ENCODE measurements at regions not wholly inside any gene's neighbourhood (a gene's known extent, or its start where the extent isn't known, plus 50 kb on each side); places are given as distances from the start of the nearest gene placed in this dataset.

DNA sequence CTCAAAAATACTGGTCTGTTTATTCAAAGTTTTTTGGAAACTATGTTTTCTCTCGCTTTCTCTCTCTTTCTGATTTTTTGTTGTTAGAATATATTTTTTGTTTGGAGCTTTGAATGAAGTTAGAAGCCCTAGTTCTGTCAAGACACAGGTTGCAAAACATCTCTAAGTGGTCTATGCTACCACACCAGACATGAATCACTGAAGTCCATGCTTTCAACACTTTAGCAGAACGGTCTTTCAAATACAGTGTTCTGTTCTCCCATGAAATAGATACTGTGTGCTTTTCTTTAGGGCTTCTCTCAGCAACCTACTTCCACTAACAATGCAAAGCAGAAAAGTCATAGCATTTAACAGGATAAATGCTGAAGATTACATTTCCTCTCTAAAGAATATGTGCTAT is 392.5 kb downstream of the TMEM167A start:
- no peaks in the 10 kb centered on the region for H3K36me3 ChIP-seq (ENCODE audit: control insufficient read depth in 4 of 4, insufficient read depth in 4 of 4, low read length in 4 of 4)
- no peak overlapping the region for H3K27ac ChIP-seq (ENCODE audit: low read depth in 1 of 2, low read length in 1 of 2)
- WGBS, 2 donors = 86 to 88% methylated on average over 2 of the region's 2 CpGs
- ATAC-seq (ENCODE audit: insufficient read depth, low FRiP score) = no peak
- peaks cover 0 to 4% (median 0%) of the 10 kb centered on the region in 5 donors for H3K4me1 ChIP-seq (ENCODE audit: control insufficient read depth in 5 of 5, insufficient read depth in 5 of 5, low read length in 5 of 5)
- H3K4me3 ChIP-seq = no peak overlapping the region
- H3K27me3 ChIP-seq (ENCODE audit: control insufficient read depth in 3 of 3, insufficient read depth in 3 of 3, low read length in 2 of 3) = no peaks in the 10 kb centered on the region
- H3K9ac ChIP-seq (ENCODE audit: insufficient read depth in 1 of 2, low read length in 2 of 2) = no peak overlapping the region
- H3K9me3 ChIP-seq (ENCODE audit: control insufficient read depth in 4 of 4, insufficient read depth in 3 of 4, low read length in 3 of 4) = peaks cover 0 to 2% (median 0%) of the 10 kb centered on the region in 4 donors
- DNase-seq = no peak
- TF ChIP-seq, protein P1, sequence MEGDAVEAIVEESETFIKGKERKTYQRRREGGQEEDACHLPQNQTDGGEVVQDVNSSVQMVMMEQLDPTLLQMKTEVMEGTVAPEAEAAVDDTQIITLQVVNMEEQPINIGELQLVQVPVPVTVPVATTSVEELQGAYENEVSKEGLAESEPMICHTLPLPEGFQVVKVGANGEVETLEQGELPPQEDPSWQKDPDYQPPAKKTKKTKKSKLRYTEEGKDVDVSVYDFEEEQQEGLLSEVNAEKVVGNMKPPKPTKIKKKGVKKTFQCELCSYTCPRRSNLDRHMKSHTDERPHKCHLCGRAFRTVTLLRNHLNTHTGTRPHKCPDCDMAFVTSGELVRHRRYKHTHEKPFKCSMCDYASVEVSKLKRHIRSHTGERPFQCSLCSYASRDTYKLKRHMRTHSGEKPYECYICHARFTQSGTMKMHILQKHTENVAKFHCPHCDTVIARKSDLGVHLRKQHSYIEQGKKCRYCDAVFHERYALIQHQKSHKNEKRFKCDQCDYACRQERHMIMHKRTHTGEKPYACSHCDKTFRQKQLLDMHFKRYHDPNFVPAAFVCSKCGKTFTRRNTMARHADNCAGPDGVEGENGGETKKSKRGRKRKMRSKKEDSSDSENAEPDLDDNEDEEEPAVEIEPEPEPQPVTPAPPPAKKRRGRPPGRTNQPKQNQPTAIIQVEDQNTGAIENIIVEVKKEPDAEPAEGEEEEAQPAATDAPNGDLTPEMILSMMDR (IDR thresholded peaks at IDR 0.05; ENCODE audit: control extremely low read depth, extremely low read depth) = no peak

DNA sequence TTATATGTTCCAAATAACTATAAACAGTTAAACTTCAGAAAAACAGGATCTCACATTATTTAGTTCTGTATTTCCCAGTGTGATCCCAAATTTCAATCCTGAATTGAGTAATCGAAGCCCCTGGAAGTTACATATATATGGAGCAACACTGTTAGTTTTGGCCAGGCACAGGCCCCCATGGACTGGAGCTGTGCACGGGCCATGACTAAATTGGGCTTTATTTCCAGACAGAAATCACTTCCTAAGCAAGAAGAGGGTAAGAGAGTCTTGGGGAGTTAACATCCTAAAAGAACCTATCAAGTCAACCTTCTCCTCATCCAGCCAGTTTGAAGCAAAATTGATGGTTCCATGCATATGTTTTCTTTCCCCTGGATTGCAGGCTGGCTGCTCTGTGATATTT is 393.0 kb downstream of the TMEM167A start:
- ATAC-seq (ENCODE audit: insufficient read depth, low FRiP score) = no peak
- WGBS, 2 donors = 86 to 95% methylated on average over 2 of the region's 2 CpGs
- DNase-seq = no peak

DNA sequence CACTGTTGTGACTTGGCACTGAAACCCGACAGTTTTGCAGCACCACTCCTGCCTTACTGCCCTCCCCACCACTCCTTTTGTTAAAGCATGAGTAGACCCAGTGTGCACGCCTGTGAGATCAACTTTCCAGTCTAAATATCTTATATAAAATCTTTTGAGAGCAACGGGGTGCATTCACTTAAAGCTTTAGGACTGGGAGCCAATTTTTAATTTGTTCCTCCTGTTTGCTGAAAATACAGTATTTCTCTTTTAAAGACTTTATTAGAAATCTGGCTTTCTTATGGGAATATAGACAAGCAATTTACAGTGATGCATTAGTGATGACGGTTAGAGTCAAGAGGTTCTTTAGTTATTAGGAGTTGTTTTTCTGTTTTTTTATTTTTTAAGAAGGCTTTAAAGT is 397.5 kb downstream of the TMEM167A start:
- Histone ChIP-seq H3K27ac (ENCODE audit: low read depth in 1 of 2, low read length in 1 of 2) (no peak overlapping the region), H3K4me3 (no peak overlapping the region), H3K9ac (ENCODE audit: insufficient read depth in 1 of 2, low read length in 2 of 2) (no peak overlapping the region), H3K36me3 (ENCODE audit: control insufficient read depth in 4 of 4, insufficient read depth in 4 of 4, low read length in 4 of 4) (no peaks in the 10 kb centered on the region), H3K27me3 (ENCODE audit: control insufficient read depth in 3 of 3, insufficient read depth in 3 of 3, low read length in 2 of 3) (no peaks in the 10 kb centered on the region), H3K9me3 (ENCODE audit: control insufficient read depth in 4 of 4, insufficient read depth in 3 of 4, low read length in 3 of 4) (peaks cover 0 to 2% (median 0%) of the 10 kb centered on the region in 4 donors), H3K4me1 (ENCODE audit: control insufficient read depth in 5 of 5, insufficient read depth in 5 of 5, low read length in 5 of 5) (no peaks in the 10 kb centered on the region)
- DNase-seq = no peak
- ATAC-seq (ENCODE audit: insufficient read depth, low FRiP score) = no peak
- TF ChIP-seq, protein P1 (IDR thresholded peaks at IDR 0.05; ENCODE audit: control extremely low read depth, extremely low read depth) = no peak
- WGBS, 2 donors = 83% methylated on average over 4 of the region's 4 CpGs

More for the DNA sequence above, 393.0 kb downstream of the TMEM167A start:
- H3K27ac ChIP-seq (ENCODE audit: low read depth in 1 of 2, low read length in 1 of 2) = no peak overlapping the region
- no peak overlapping the region for H3K4me3 ChIP-seq
- peaks cover 0 to 2% (median 0%) of the 10 kb centered on the region in 4 donors for H3K9me3 ChIP-seq (ENCODE audit: control insufficient read depth in 4 of 4, insufficient read depth in 3 of 4, low read length in 3 of 4)
- H3K36me3 ChIP-seq (ENCODE audit: control insufficient read depth in 4 of 4, insufficient read depth in 4 of 4, low read length in 4 of 4) = no peaks in the 10 kb centered on the region
- H3K4me1 ChIP-seq (ENCODE audit: control insufficient read depth in 5 of 5, insufficient read depth in 5 of 5, low read length in 5 of 5) = peaks cover 0 to 4% (median 0%) of the 10 kb centered on the region in 5 donors
- no peaks in the 10 kb centered on the region for H3K27me3 ChIP-seq (ENCODE audit: control insufficient read depth in 3 of 3, insufficient read depth in 3 of 3, low read length in 2 of 3)
- H3K9ac ChIP-seq (ENCODE audit: insufficient read depth in 1 of 2, low read length in 2 of 2) = no peak overlapping the region
- TF ChIP-seq, protein P1 (IDR thresholded peaks at IDR 0.05; ENCODE audit: control extremely low read depth, extremely low read depth) = no peak

DNA sequence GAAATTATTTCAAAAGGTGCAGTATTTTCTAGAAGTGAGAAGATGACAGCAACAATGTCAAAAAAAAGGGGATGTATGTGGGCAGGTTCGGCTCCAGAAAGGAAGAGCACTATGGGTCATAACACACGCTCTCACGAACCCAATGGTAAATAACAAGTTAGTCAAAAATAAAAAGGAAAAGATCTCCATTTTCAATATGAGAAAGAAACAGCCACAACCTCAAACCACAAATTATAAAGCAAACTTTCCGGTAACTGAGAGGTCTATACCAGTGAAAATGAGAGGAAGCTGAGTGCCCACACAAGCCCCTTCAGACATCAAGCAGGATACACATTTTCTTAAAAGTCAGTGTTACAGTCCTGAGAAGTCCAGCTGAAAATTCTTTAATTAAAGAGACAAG is 398.5 kb upstream of the RPS23 start:
- DNase-seq = no peak
- 39 to 69% methylated on average over 4 of the region's 4 CpGs for WGBS, 2 donors
- Histone ChIP-seq H3K27me3 (ENCODE audit: control insufficient read depth in 3 of 3, insufficient read depth in 3 of 3, low read length in 2 of 3) (no peaks in the 10 kb centered on the region), H3K4me3 (no peak overlapping the region), H3K9ac (ENCODE audit: insufficient read depth in 1 of 2, low read length in 2 of 2) (no peak overlapping the region), H3K9me3 (ENCODE audit: control insufficient read depth in 4 of 4, insufficient read depth in 3 of 4, low read length in 3 of 4) (no peaks in the 10 kb centered on the region), H3K36me3 (ENCODE audit: control insufficient read depth in 4 of 4, insufficient read depth in 4 of 4, low read length in 4 of 4) (no peaks in the 10 kb centered on the region), H3K4me1 (ENCODE audit: control insufficient read depth in 5 of 5, insufficient read depth in 5 of 5, low read length in 5 of 5) (no peaks in the 10 kb centered on the region), H3K27ac (ENCODE audit: low read depth in 1 of 2, low read length in 1 of 2) (no peak overlapping the region)
- TF ChIP-seq, protein P1 (IDR thresholded peaks at IDR 0.05; ENCODE audit: control extremely low read depth, extremely low read depth) = no peak
- no peak for ATAC-seq (ENCODE audit: insufficient read depth, low FRiP score)
